ENCODE measurements at regions not wholly inside any gene's neighbourhood (a gene's known extent, or its start where the extent isn't known, plus 50 kb on each side); places are given as distances from the start of the nearest gene placed in this dataset.

DNA sequence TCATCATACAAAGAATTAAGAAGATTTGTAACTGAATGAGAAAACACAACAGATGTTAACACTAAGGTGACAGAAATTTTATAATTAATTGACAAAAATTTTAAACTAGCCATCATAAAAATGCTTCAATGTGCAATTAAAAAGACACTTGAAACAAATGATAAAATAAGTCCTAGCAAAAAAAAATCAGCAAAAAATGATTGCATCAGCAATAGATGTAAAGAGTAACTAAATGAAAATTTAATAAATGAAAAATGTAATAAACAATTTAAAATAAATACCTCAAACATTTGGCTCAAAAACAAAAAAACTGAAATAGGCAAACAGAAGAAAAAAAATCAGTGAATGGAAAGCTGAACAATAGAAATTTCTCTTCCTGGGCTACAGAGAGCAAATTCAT is 380.7 kb upstream of the GALNTL6 start:
- no peak overlapping the region for H3K9ac ChIP-seq (replicated peaks; ENCODE audit: extremely low read depth, insufficient read depth, low read length)
- no peaks in the 10 kb centered on the region for H3K4me1 ChIP-seq (ENCODE audit: control insufficient read depth, extremely low read depth, insufficient read depth, low read length)
- no peak overlapping the region for H3K4me3 ChIP-seq (replicated peaks in 1 of 3; ENCODE audit: insufficient read depth in 1 of 3, low read depth in 1 of 3, low read length in 3 of 3)
- no peak overlapping the region for H2AFZ ChIP-seq (ENCODE audit: low read depth, low read length)
- no peak for TF ChIP-seq GATA2 (IDR thresholded peaks at IDR 0.05; ENCODE audit: insufficient read depth, insufficient read length, low read depth, low read length)
- TF ChIP-seq POLR2AphosphoS5 (IDR thresholded peaks at IDR 0.05; ENCODE audit: insufficient read depth, low read depth, low read length): no peak
- TF ChIP-seq MYC (IDR thresholded peaks at IDR 0.05; ENCODE audit: low read depth, low read length): no peak
- TF ChIP-seq FOS (IDR thresholded peaks at IDR 0.05; ENCODE audit: borderline replicate concordance, insufficient read depth, low read length): no peak
- TF ChIP-seq, protein P1, sequence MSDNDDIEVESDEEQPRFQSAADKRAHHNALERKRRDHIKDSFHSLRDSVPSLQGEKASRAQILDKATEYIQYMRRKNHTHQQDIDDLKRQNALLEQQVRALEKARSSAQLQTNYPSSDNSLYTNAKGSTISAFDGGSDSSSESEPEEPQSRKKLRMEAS (IDR thresholded peaks at IDR 0.05; ENCODE audit: insufficient read depth, insufficient read length): no peak
- no peak for TF ChIP-seq POLR2A (IDR thresholded peaks at IDR 0.05; ENCODE audit: low read depth, low read length)
- TF ChIP-seq, protein P2, sequence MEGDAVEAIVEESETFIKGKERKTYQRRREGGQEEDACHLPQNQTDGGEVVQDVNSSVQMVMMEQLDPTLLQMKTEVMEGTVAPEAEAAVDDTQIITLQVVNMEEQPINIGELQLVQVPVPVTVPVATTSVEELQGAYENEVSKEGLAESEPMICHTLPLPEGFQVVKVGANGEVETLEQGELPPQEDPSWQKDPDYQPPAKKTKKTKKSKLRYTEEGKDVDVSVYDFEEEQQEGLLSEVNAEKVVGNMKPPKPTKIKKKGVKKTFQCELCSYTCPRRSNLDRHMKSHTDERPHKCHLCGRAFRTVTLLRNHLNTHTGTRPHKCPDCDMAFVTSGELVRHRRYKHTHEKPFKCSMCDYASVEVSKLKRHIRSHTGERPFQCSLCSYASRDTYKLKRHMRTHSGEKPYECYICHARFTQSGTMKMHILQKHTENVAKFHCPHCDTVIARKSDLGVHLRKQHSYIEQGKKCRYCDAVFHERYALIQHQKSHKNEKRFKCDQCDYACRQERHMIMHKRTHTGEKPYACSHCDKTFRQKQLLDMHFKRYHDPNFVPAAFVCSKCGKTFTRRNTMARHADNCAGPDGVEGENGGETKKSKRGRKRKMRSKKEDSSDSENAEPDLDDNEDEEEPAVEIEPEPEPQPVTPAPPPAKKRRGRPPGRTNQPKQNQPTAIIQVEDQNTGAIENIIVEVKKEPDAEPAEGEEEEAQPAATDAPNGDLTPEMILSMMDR (IDR thresholded peaks at IDR 0.05; ENCODE audit: extremely low read depth in 1 of 2, insufficient read depth in 1 of 2, low read depth in 1 of 2, low read length in 2 of 2): no peak
- TF ChIP-seq EZH2 (IDR thresholded peaks at IDR 0.05; ENCODE audit: borderline replicate concordance, low read depth, low read length, severe bottlenecking): no peak
- TF ChIP-seq JUN (IDR thresholded peaks at IDR 0.05; ENCODE audit: borderline replicate concordance, insufficient read depth, insufficient read length, low read depth): no peak
- H3K27ac ChIP-seq (ENCODE audit: insufficient read depth, low read depth, low read length): no peak overlapping the region
- H3K27me3 ChIP-seq (ENCODE audit: control insufficient read depth in 2 of 2, insufficient read depth in 2 of 2, low read length in 2 of 2): no peaks in the 10 kb centered on the region
- FAIRE-seq (no peak), DNase-seq (ENCODE audit: low read depth, low spot score) (no peak)
- CTCF ChIA-PET: no interaction called here
- H4K20me1 ChIP-seq (replicated peaks; ENCODE audit: control insufficient read depth, extremely low read depth, insufficient read depth, low read length): no peaks in the 10 kb centered on the region
- no TSS peak for BruUV-seq (replicated peaks)
- H3K9me3 ChIP-seq (replicated peaks; ENCODE audit: control insufficient read depth, insufficient read depth, low read length): peaks cover 3% of the 10 kb centered on the region
- intact Hi-C loops (cut with micrococcal nuclease): no loop called here
- dilution Hi-C loops (cut with MboI; ENCODE audit: extremely low pct_ligation_motif_present, low sequenced_read_pairs): no loop called here
- POLR2A ChIA-PET: no interaction called here
- H3K9me1 ChIP-seq (replicated peaks; ENCODE audit: control insufficient read depth, extremely low read depth, insufficient read depth, low read length): no peaks in the 10 kb centered on the region
- H3K4me2 ChIP-seq (ENCODE audit: insufficient read depth, low read length): no peak overlapping the region
- no peaks in the 10 kb centered on the region for H3K36me3 ChIP-seq (ENCODE audit: control insufficient read depth in 2 of 2, extremely low read depth in 1 of 2, insufficient read depth in 2 of 2, low read length in 2 of 2)
- no peaks in the 10 kb centered on the region for H3K79me2 ChIP-seq (ENCODE audit: control insufficient read depth, insufficient read depth, low read length)
